Astrocyte (in vitro differentiated cells and primary cell): ENCODE measurements at regions not wholly inside any gene's neighbourhood (a gene's known extent, or its start where the extent isn't known, plus 50 kb on each side); places are given as distances from the start of the nearest gene placed in this dataset.
"Not testable (repeated sequence)": the region's sequence is repeated elsewhere in the genome, so short reads cannot be mapped to it uniquely, and the experiment has no call there.

Source experiments
- DNase-seq: peaks from one replicate; pipeline ENCODE4 v3.0.0-alpha.2; 2010; ENCODE audit warnings: low read depth
- FAIRE-seq: peaks from 2 replicates; lab custom pipeline; 2011; peaks lifted over from hg19 to GRCh38; lab: Jason Lieb, UNC
- H2AFZ ChIP-seq: 2 replicates; pipeline ENCODE4 v1.6.0; 2012; ENCODE audit warnings: low read depth, low read length, inconsistent platforms
- H3K27ac ChIP-seq: 2 replicates; pipeline ENCODE4 v1.5.1; 2011; ENCODE audit warnings: low read depth, low read length, inconsistent platforms
- H3K27me3 ChIP-seq: 2 replicates; pipeline ENCODE4 v1.6.0; 2011; ENCODE audit warnings: low read length, inconsistent platforms; ENCODE audit not compliant: insufficient read depth
- H3K36me3 ChIP-seq: 2 replicates; pipeline ENCODE4 v1.5.1; 2011; ENCODE audit warnings: low read length, inconsistent platforms; ENCODE audit not compliant: insufficient read depth
- H3K4me1 ChIP-seq: 2 replicates; pipeline ENCODE4 v1.5.1; 2011; ENCODE audit warnings: low read length, inconsistent platforms; ENCODE audit not compliant: insufficient read depth
- H3K4me2 ChIP-seq: 2 replicates; pipeline ENCODE4 v1.6.0; 2012; ENCODE audit warnings: low read length, inconsistent platforms
- H3K4me3 ChIP-seq: 2 replicates; pipeline ENCODE4 v1.5.1; 2011; ENCODE audit warnings: low read depth, mild to moderate bottlenecking, low read length, inconsistent platforms; ENCODE audit not compliant: insufficient read depth
- H3K79me2 ChIP-seq: 2 replicates; pipeline ENCODE4 v1.6.0; 2012; ENCODE audit warnings: mild to moderate bottlenecking, low read length, inconsistent platforms; ENCODE audit not compliant: insufficient read depth
- H3K9ac ChIP-seq: 2 replicates; pipeline ENCODE4 v1.6.0; 2012; ENCODE audit warnings: mild to moderate bottlenecking, low read length, inconsistent platforms
- H3K9me3 ChIP-seq: 2 replicates; pipeline ENCODE4 v1.5.1; 2012; ENCODE audit warnings: low read depth, mild to moderate bottlenecking, low read length, inconsistent platforms; ENCODE audit not compliant: insufficient read depth
- H4K20me1 ChIP-seq: 2 replicates; pipeline ENCODE4 v1.6.0; 2012; ENCODE audit warnings: low read length, inconsistent platforms; ENCODE audit not compliant: insufficient read depth
- H3K27ac Mint-ChIP-seq: one replicate; pipeline ENCODE4 v1.8.0; 2021; ENCODE audit warnings: mild to moderate bottlenecking, mixed read lengths; ENCODE audit not compliant: unreplicated experiment
- H3K27me3 Mint-ChIP-seq: one replicate; pipeline ENCODE4 v1.8.0; 2021; ENCODE audit warnings: low read depth, mixed read lengths; ENCODE audit not compliant: unreplicated experiment
- H3K36me3 Mint-ChIP-seq: one replicate; pipeline ENCODE4 v1.8.0; 2021; ENCODE audit warnings: low read depth, mixed read lengths; ENCODE audit not compliant: unreplicated experiment
- H3K4me1 Mint-ChIP-seq: one replicate; pipeline ENCODE4 v1.8.0; 2021; ENCODE audit warnings: low read depth, mixed read lengths; ENCODE audit not compliant: unreplicated experiment
- H3K4me3 Mint-ChIP-seq: one replicate; pipeline ENCODE4 v1.8.0; 2021; ENCODE audit warnings: mild to moderate bottlenecking, moderate library complexity, mixed read lengths; ENCODE audit not compliant: unreplicated experiment
- H3K9me3 Mint-ChIP-seq: one replicate; pipeline ENCODE4 v1.8.0; 2021; ENCODE audit warnings: mild to moderate bottlenecking, mixed read lengths; ENCODE audit not compliant: unreplicated experiment
- CTCF ChIP-seq: IDR thresholded peaks from 2 replicates; pipeline ENCODE4 v1.5.1; 2011; ENCODE audit warnings: low read depth, mild to moderate bottlenecking, inconsistent platforms, low read length, moderate library complexity; ENCODE audit not compliant: insufficient read depth
- EZH2 ChIP-seq: IDR thresholded peaks from 2 replicates; pipeline ENCODE4 v1.6.1; 2012; ENCODE audit warnings: mild to moderate bottlenecking, low read length, inconsistent platforms; ENCODE audit not compliant: insufficient read depth

GRCh38 chr10:33772370-33773252 lies 438.1 kb upstream of the NRP1 start:
- H3K4me1 Mint-ChIP-seq = peaks cover 4% of the 10 kb centered on the region

GRCh38 chr10:33771856-33772255 lies 437.4 kb upstream of the NRP1 start:
- H3K9me3 Mint-ChIP-seq, H3K79me2 ChIP-seq, H3K4me1 ChIP-seq, H3K27me3 Mint-ChIP-seq, H3K27me3 ChIP-seq, H3K9ac ChIP-seq, H3K36me3 Mint-ChIP-seq, H3K27ac Mint-ChIP-seq, H2AFZ ChIP-seq, DNase-seq, H3K36me3 ChIP-seq, H3K9me3 ChIP-seq, H4K20me1 ChIP-seq, H3K4me1 Mint-ChIP-seq, FAIRE-seq, H3K27ac ChIP-seq, H3K4me3 Mint-ChIP-seq, H3K4me3 ChIP-seq: not testable (repeated sequence)
- H3K4me2 ChIP-seq = peak overlapping the region; percentile 49

More at GRCh38 chr10:33772370-33773252, 438.1 kb upstream of the NRP1 start:
- Histone ChIP-seq H3K4me1 (peaks cover 4% of the 10 kb centered on the region), H3K4me3 (no peak overlapping the region), H3K4me2 (peak overlapping the region; percentile 70), H3K36me3 (no peaks in the 10 kb centered on the region), H3K9me3 (no peaks in the 10 kb centered on the region), H3K27me3 (no peaks in the 10 kb centered on the region), H3K79me2 (no peaks in the 10 kb centered on the region), H4K20me1 (no peaks in the 10 kb centered on the region), H3K9ac (no peak overlapping the region), H3K27ac (no peak overlapping the region), H2AFZ (peak overlapping the region; percentile 47)
- FAIRE-seq (no peak), DNase-seq (peak; percentile 16)
- no peak for TF ChIP-seq EZH2
- no peak for TF ChIP-seq CTCF
- H3K9me3 Mint-ChIP-seq = no peaks in the 10 kb centered on the region
- H3K36me3 Mint-ChIP-seq = no peaks in the 10 kb centered on the region
- H3K4me3 Mint-ChIP-seq = no peak overlapping the region
- no peak overlapping the region for H3K27ac Mint-ChIP-seq
- peaks cover 6% of the 10 kb centered on the region for H3K27me3 Mint-ChIP-seq

GRCh38 chr10:33764694-33765185 lies 430.3 kb upstream of the NRP1 start:
- no peak overlapping the region for H2AFZ ChIP-seq
- no peaks in the 10 kb centered on the region for H3K4me1 ChIP-seq
- H3K9ac ChIP-seq = no peak overlapping the region
- Mint-ChIP-seq H3K27me3 (no peaks in the 10 kb centered on the region), H3K36me3 (no peaks in the 10 kb centered on the region), H3K27ac (no peak overlapping the region), H3K9me3 (no peaks in the 10 kb centered on the region), H3K4me3 (no peak overlapping the region), H3K4me1 (no peaks in the 10 kb centered on the region)
- no peaks in the 10 kb centered on the region for H3K9me3 ChIP-seq
- H4K20me1 ChIP-seq = no peaks in the 10 kb centered on the region
- H3K27ac ChIP-seq = no peak overlapping the region
- no peaks in the 10 kb centered on the region for H3K79me2 ChIP-seq
- H3K4me3 ChIP-seq = no peak overlapping the region
- FAIRE-seq (no peak), DNase-seq (no peak)
- peaks cover 2% of the 10 kb centered on the region for H3K27me3 ChIP-seq
- H3K36me3 ChIP-seq = no peaks in the 10 kb centered on the region
- no peak overlapping the region for H3K4me2 ChIP-seq
- TF ChIP-seq CTCF = no peak
- no peak for TF ChIP-seq EZH2
